A673 (cell line): ENCODE measurements at regions not wholly inside any gene's neighbourhood (a gene's known extent, or its start where the extent isn't known, plus 50 kb on each side); places are given as distances from the start of the nearest gene placed in this dataset.

ENCODE experiments used
- CTCF ChIP-seq: fragments of 300-800, 200-600 bp; sonication (generic); conservative IDR thresholded peaks from 2 replicates; pipeline ENCODE4 v1.5.1; 2017; ENCODE audit warnings: low read depth, mild to moderate bottlenecking, antibody characterized with exemption, low read length, moderate library complexity, mixed read lengths
- EZH2 ChIP-seq: fragments of 200-600 bp; sonication (generic); IDR thresholded peaks from 2 replicates; pipeline ENCODE4 v1.6.1; 2017; ENCODE audit warnings: borderline replicate concordance, low read depth, mild to moderate bottlenecking, mixed read lengths, antibody characterized with exemption, low read length; ENCODE audit not compliant: poor library complexity, severe bottlenecking

- TF ChIP-seq CTCF: no peak
- no peak for TF ChIP-seq EZH2
Measured at GRCh38 chrX:43357741-43358140, 298.4 kb upstream of the MAOA start.
